SK-N-SH (cell line): ENCODE measurements at regions not wholly inside any gene's neighbourhood (a gene's known extent, or its start where the extent isn't known, plus 50 kb on each side); places are given as distances from the start of the nearest gene placed in this dataset.

ENCODE experiments used
- CTCF ChIA-PET: fragments of 300-600, 350-600 bp; formaldehyde crosslinking; extraction: SDS; loops from one replicate; lab custom pipeline; 2021; lab: Yijun Ruan, JAX
- POLR2A ChIA-PET: fragments of 350-600 bp; sonication (Branson Sonifier 250); formaldehyde crosslinking; extraction: SDS; loops from one replicate; lab custom pipeline; 2020; ENCODE audit warnings: antibody characterized with exemption, inconsistent platforms; lab: Yijun Ruan, JAX
- DNase-seq: peaks from one replicate; pipeline ENCODE4 v3.0.0; 2012
- H2AFZ ChIP-seq: fragments of 200-600 bp; sonication (generic); 2 replicates; pipeline ENCODE4 v1.8.1; 2016; ENCODE audit warnings: antibody characterized with exemption, mild to moderate bottlenecking, low read depth
- H3F3A ChIP-seq: fragments of 200-600 bp; sonication (generic); replicated peaks from 2 replicates; pipeline ENCODE3; 2016; ENCODE audit warnings: antibody characterized with exemption, mild to moderate bottlenecking; ENCODE audit not compliant: insufficient read depth
- H3K27ac ChIP-seq, 2 experiments: fragments of 200-500 bp in 1 of 2; fragments of 200-600 bp in 1 of 2; sonication (Bioruptor generic) in 1 of 2; sonication (generic), shearing (Covaris generic) in 1 of 2; 2 replicates each; pipeline versions ENCODE4 v1.5.1 to v1.6.1; 2014 to 2016; ENCODE audit warnings: low read depth in 2 of 2, inconsistent platforms in 1 of 2, low read length in 1 of 2, mild to moderate bottlenecking in 1 of 2, mixed read lengths in 1 of 2
- H3K27me3 ChIP-seq: fragments of 200-600 bp; sonication (generic), shearing (Covaris generic); 2 replicates; pipeline ENCODE4 v1.6.1; 2016; ENCODE audit warnings: mixed run types; ENCODE audit not compliant: insufficient read depth
- H3K36me3 ChIP-seq, 2 experiments: fragments of 200-500 bp in 1 of 2; fragments of 200-600 bp in 1 of 2; sonication (Bioruptor generic) in 1 of 2; sonication (generic) in 1 of 2; replicated peaks in 1 of 2; 2 replicates each; pipeline versions ENCODE3 to v1.5.1; 2014 to 2016; ENCODE audit warnings: low read length in 1 of 2, mild to moderate bottlenecking in 1 of 2; ENCODE audit not compliant: insufficient read depth in 2 of 2, control insufficient read depth in 1 of 2
- H3K4me1 ChIP-seq, 2 experiments: fragments of 200-500 bp in 1 of 2; fragments of 200-600 bp in 1 of 2; sonication (Bioruptor generic) in 1 of 2; sonication (generic), shearing (Covaris generic) in 1 of 2; 2 replicates each; pipeline versions ENCODE4 v1.5.1 to v1.6.1; 2014 to 2016; ENCODE audit warnings: low read depth in 1 of 2, low read length in 1 of 2, mixed run types in 1 of 2; ENCODE audit not compliant: insufficient read depth in 2 of 2, control insufficient read depth in 1 of 2
- H3K4me2 ChIP-seq: fragments of 200-600 bp; sonication (generic), shearing (Covaris generic); 2 replicates; pipeline ENCODE4 v1.6.1; 2017; ENCODE audit warnings: mixed run types
- H3K4me3 ChIP-seq, 2 experiments: fragments of 200-500 bp in 1 of 2; fragments of 200-600 bp in 1 of 2; sonication (Bioruptor generic) in 1 of 2; sonication (generic), shearing (Covaris generic) in 1 of 2; 2 replicates each; pipeline versions ENCODE4 v1.5.1 to v1.8.1; 2014 to 2016; ENCODE audit warnings: low read depth in 2 of 2, inconsistent platforms in 1 of 2, low read length in 1 of 2, mild to moderate bottlenecking in 1 of 2, mixed read lengths in 1 of 2, moderate library complexity in 1 of 2
- H3K79me2 ChIP-seq: fragments of 200-600 bp; sonication (generic); 2 replicates; pipeline ENCODE4 v1.8.1; 2017; ENCODE audit warnings: mild to moderate bottlenecking; ENCODE audit not compliant: insufficient read depth
- H3K9ac ChIP-seq: fragments of 200-600 bp; sonication (generic); 2 replicates; pipeline ENCODE4 v1.6.1; 2017; ENCODE audit warnings: mixed run types
- H3K9me2 ChIP-seq: fragments of 200-600 bp; sonication (generic); 2 replicates; pipeline ENCODE4 v1.6.1; 2017; ENCODE audit warnings: mixed run types
- H3K9me3 ChIP-seq: fragments of 200-600 bp; sonication (generic); 2 replicates; pipeline ENCODE4 v1.6.1; 2017; ENCODE audit warnings: mixed run types, mild to moderate bottlenecking, moderate library complexity
- H4K20me1 ChIP-seq: fragments of 200-600 bp; sonication (generic); 2 replicates; pipeline ENCODE4 v1.6.1; 2017; ENCODE audit warnings: mild to moderate bottlenecking, mixed run types; ENCODE audit not compliant: insufficient read depth
- CTCF ChIP-seq: fragments of 200-600 bp; sonication (generic); IDR thresholded peaks from 2 replicates; pipeline ENCODE4 v1.6.1; 2017; ENCODE audit warnings: antibody characterized with exemption, mild to moderate bottlenecking, moderate library complexity
- ELF1 ChIP-seq: IDR thresholded peaks from 2 replicates; pipeline ENCODE4 v1.4.0; 2012
- FOXJ3 ChIP-seq: sonication (generic); formaldehyde crosslinking; IDR thresholded peaks from 2 replicates; pipeline ENCODE4 v1.5.1; 2020; ENCODE audit warnings: mild to moderate bottlenecking, missing genetic modification reagents
- JUND ChIP-seq: IDR thresholded peaks from 2 replicates; pipeline ENCODE4 v1.4.0; 2012
- MAX ChIP-seq: IDR thresholded peaks from 2 replicates; pipeline ENCODE4 v1.4.0; 2012; ENCODE audit warnings: low read depth
- NRF1 ChIP-seq: IDR thresholded peaks from 2 replicates; pipeline ENCODE4 v1.6.1; 2012; ENCODE audit warnings: low read depth, mild to moderate bottlenecking, low read length
- POLR2AphosphoS5 ChIP-seq: IDR thresholded peaks from 2 replicates; pipeline ENCODE4 v1.6.1; 2012; ENCODE audit warnings: low read depth, low read length
- SIN3A ChIP-seq: IDR thresholded peaks from 2 replicates; pipeline ENCODE4 v1.6.1; 2012; ENCODE audit warnings: low read depth, mild to moderate bottlenecking, low read length, moderate library complexity, borderline replicate concordance
- TAF1 ChIP-seq: IDR thresholded peaks from 2 replicates; pipeline ENCODE4 v1.6.1; 2012; ENCODE audit warnings: low read depth, mild to moderate bottlenecking, low read length, moderate library complexity, borderline replicate concordance
- TCF12 ChIP-seq: IDR thresholded peaks from 2 replicates; pipeline ENCODE4 v1.4.0; 2012
- TEAD4 ChIP-seq: IDR thresholded peaks from 2 replicates; pipeline ENCODE4 v1.4.0; 2012; ENCODE audit warnings: mild to moderate bottlenecking, borderline replicate concordance; ENCODE audit not compliant: insufficient read depth
- YY1 ChIP-seq: IDR thresholded peaks from 2 replicates; pipeline ENCODE4 v1.4.0; 2012; ENCODE audit warnings: low read depth, mild to moderate bottlenecking
- WGBS: methylation state at CpG from one replicate; pipeline ENCODE4 v1.1.6; 2017; ENCODE audit warnings: low lambda C conversion rate; 5-methylcytosine and 5-hydroxymethylcytosine counted together
- TF ChIP-seq, protein P1 (sequence below): IDR thresholded peaks from 2 replicates; pipeline ENCODE4 v1.6.1; 2012; ENCODE audit warnings: mild to moderate bottlenecking, low read depth, low read length, moderate library complexity
- TF ChIP-seq, protein P2 (sequence below): IDR thresholded peaks from 2 replicates; pipeline ENCODE4; 2012

DNA sequence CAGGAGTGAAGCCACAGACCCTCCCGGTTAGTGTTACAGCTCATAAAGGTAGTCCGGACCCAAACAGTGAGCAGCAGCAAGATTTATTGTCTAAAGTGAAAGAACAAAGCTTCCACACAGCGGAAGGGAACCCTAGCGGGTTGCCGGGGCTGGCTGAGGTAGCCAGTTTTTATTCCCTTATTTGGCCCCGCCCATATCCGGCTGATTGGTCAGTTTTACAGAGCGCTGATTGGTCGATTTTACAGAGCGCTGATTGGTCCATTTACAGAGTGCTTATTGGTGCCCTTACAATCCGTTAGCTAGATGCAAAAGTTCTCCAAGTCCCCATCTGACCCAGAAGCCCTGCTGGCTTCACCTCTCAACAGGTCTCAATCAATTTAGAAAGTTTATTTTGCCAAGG lies 126.0 kb upstream of the RFC3 start:
- no peak for TF ChIP-seq TAF1
- no peak for TF ChIP-seq SIN3A
- TF ChIP-seq TCF12 = no peak
- TF ChIP-seq, protein P1, sequence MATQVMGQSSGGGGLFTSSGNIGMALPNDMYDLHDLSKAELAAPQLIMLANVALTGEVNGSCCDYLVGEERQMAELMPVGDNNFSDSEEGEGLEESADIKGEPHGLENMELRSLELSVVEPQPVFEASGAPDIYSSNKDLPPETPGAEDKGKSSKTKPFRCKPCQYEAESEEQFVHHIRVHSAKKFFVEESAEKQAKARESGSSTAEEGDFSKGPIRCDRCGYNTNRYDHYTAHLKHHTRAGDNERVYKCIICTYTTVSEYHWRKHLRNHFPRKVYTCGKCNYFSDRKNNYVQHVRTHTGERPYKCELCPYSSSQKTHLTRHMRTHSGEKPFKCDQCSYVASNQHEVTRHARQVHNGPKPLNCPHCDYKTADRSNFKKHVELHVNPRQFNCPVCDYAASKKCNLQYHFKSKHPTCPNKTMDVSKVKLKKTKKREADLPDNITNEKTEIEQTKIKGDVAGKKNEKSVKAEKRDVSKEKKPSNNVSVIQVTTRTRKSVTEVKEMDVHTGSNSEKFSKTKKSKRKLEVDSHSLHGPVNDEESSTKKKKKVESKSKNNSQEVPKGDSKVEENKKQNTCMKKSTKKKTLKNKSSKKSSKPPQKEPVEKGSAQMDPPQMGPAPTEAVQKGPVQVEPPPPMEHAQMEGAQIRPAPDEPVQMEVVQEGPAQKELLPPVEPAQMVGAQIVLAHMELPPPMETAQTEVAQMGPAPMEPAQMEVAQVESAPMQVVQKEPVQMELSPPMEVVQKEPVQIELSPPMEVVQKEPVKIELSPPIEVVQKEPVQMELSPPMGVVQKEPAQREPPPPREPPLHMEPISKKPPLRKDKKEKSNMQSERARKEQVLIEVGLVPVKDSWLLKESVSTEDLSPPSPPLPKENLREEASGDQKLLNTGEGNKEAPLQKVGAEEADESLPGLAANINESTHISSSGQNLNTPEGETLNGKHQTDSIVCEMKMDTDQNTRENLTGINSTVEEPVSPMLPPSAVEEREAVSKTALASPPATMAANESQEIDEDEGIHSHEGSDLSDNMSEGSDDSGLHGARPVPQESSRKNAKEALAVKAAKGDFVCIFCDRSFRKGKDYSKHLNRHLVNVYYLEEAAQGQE = no peak
- TF ChIP-seq FOXJ3 (CRISPR knock-in tag) = no peak
- no peak for TF ChIP-seq NRF1
- TF ChIP-seq YY1 = no peak
- TF ChIP-seq CTCF = no peak
- no peak for TF ChIP-seq MAX
- TF ChIP-seq, protein P2, sequence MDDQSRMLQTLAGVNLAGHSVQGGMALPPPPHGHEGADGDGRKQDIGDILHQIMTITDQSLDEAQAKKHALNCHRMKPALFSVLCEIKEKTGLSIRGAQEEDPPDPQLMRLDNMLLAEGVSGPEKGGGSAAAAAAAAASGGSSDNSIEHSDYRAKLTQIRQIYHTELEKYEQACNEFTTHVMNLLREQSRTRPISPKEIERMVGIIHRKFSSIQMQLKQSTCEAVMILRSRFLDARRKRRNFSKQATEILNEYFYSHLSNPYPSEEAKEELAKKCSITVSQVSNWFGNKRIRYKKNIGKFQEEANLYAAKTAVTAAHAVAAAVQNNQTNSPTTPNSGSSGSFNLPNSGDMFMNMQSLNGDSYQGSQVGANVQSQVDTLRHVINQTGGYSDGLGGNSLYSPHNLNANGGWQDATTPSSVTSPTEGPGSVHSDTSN = no peak
- no peak for TF ChIP-seq JUND
- no peak for TF ChIP-seq ELF1
- TF ChIP-seq POLR2AphosphoS5 = no peak
- no peak for TF ChIP-seq TEAD4
- Histone ChIP-seq H3K4me2 (no peak overlapping the region), H3K9ac (no peak overlapping the region), H3K36me3 (no peaks in the 10 kb centered on the region), H3K27ac (no peak overlapping the region), H3K9me2 (no peaks in the 10 kb centered on the region), H3F3A (no peaks in the 10 kb centered on the region), H3K79me2 (no peaks in the 10 kb centered on the region), H2AFZ (no peak overlapping the region), H3K27me3 (no peaks in the 10 kb centered on the region), H3K4me1 (peaks cover 0 to under 1% of the 10 kb centered on the region in 2 experiments; a peak in 2 of 4 replicates), H4K20me1 (no peaks in the 10 kb centered on the region), H3K9me3 (no peaks in the 10 kb centered on the region), H3K4me3 (no peak overlapping the region)
- CTCF ChIA-PET = interaction anchor here (0.9 kb wide), 1 partner anchor 136 kb away, joined by 3 read pairs; no protein-coding TSS in a partner anchor
- WGBS = 76% methylated on average over 11 of the region's 11 CpGs
- no peak for DNase-seq
- POLR2A ChIA-PET = no interaction called here
